ENCODE measurements at regions not wholly inside any gene's neighbourhood (a gene's known extent, or its start where the extent isn't known, plus 50 kb on each side); places are given as distances from the start of the nearest gene placed in this dataset.

- intact Hi-C loops (cut with micrococcal nuclease; ENCODE audit: unreplicated experiment): no loop called here
- Histone ChIP-seq H3K4me3 (ENCODE audit: low read depth in 2 of 2, low read length in 2 of 2) (no peak overlapping the region), H3K36me3 (ENCODE audit: control insufficient read depth, insufficient read depth, low read length) (no peaks in the 10 kb centered on the region), H3K4me1 (ENCODE audit: control insufficient read depth, insufficient read depth, low read length) (no peaks in the 10 kb centered on the region), H3K9me3 (ENCODE audit: control insufficient read depth, insufficient read depth, low read depth, low read length) (no peaks in the 10 kb centered on the region), H3K27ac (ENCODE audit: low read length) (no peak overlapping the region), H3K27me3 (ENCODE audit: control insufficient read depth, insufficient read depth, low read length) (no peaks in the 10 kb centered on the region)
- DNase-seq (ENCODE audit: low read depth, low spot score) (no peak), ATAC-seq (no peak)
- BruUV-seq (replicated peaks): no TSS peak
- ChIA-PET POLR2A (no interaction called here), CTCF (no interaction called here)
- in situ Hi-C loops (cut with HindIII; ENCODE audit: low pct_unique_long_range_greater_than_20kb, low sequenced_read_pairs): no loop called here
- no peak for TF ChIP-seq POLR2AphosphoS5 (IDR thresholded peaks at IDR 0.05; ENCODE audit: low read depth, low read length)
- no peak for TF ChIP-seq TCF7L2 (IDR thresholded peaks at IDR 0.05; ENCODE audit: low read depth, low read length)
- TF ChIP-seq, protein P1, sequence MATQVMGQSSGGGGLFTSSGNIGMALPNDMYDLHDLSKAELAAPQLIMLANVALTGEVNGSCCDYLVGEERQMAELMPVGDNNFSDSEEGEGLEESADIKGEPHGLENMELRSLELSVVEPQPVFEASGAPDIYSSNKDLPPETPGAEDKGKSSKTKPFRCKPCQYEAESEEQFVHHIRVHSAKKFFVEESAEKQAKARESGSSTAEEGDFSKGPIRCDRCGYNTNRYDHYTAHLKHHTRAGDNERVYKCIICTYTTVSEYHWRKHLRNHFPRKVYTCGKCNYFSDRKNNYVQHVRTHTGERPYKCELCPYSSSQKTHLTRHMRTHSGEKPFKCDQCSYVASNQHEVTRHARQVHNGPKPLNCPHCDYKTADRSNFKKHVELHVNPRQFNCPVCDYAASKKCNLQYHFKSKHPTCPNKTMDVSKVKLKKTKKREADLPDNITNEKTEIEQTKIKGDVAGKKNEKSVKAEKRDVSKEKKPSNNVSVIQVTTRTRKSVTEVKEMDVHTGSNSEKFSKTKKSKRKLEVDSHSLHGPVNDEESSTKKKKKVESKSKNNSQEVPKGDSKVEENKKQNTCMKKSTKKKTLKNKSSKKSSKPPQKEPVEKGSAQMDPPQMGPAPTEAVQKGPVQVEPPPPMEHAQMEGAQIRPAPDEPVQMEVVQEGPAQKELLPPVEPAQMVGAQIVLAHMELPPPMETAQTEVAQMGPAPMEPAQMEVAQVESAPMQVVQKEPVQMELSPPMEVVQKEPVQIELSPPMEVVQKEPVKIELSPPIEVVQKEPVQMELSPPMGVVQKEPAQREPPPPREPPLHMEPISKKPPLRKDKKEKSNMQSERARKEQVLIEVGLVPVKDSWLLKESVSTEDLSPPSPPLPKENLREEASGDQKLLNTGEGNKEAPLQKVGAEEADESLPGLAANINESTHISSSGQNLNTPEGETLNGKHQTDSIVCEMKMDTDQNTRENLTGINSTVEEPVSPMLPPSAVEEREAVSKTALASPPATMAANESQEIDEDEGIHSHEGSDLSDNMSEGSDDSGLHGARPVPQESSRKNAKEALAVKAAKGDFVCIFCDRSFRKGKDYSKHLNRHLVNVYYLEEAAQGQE (IDR thresholded peaks at IDR 0.05; ENCODE audit: insufficient read depth in 1 of 2, low read depth in 2 of 2, low read length in 1 of 2): no peak
- no peak for TF ChIP-seq CTCF (IDR thresholded peaks at IDR 0.05)
- TF ChIP-seq SIN3A (IDR thresholded peaks at IDR 0.05; ENCODE audit: borderline replicate concordance, insufficient read depth, low read depth, low read length): no peak
Measured at GRCh38 chr2:142445551-142446072, 314.8 kb upstream of the LRP1B start.

DNA sequence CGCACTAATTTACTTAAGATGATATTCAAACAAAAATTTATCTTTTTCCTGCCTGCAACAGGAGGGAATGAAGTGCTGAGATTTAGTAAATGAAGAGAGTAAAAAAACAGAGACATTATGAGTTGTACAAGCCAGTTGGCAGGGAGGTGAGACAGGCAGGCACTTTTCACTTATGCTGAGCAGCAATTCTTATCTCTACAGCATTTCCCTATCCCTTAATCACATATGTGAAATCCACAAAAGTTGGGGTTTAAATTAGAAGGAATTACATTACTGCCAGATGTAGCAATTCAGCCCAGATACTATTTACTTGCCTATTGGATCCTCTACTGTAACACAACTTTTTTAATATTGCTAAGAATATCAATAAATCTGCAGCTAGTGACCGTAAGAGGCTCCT, 314.2 kb upstream of the LRP1B start:
- ChIA-PET CTCF (no interaction called here), POLR2A (no interaction called here)
- no peaks in the 10 kb centered on the region for H3K27me3 ChIP-seq (ENCODE audit: control insufficient read depth, insufficient read depth, low read length)
- BruUV-seq (replicated peaks): no TSS peak
- in situ Hi-C loops (cut with HindIII; ENCODE audit: low pct_unique_long_range_greater_than_20kb, low sequenced_read_pairs) (no loop called here), intact Hi-C loops (cut with micrococcal nuclease; ENCODE audit: unreplicated experiment) (no loop called here)
- no peak overlapping the region for H3K27ac ChIP-seq (ENCODE audit: low read length)
- ATAC-seq (no peak), DNase-seq (ENCODE audit: low read depth, low spot score) (no peak)
- H3K4me1 ChIP-seq (ENCODE audit: control insufficient read depth, insufficient read depth, low read length): no peaks in the 10 kb centered on the region
- no peak overlapping the region for H3K4me3 ChIP-seq (ENCODE audit: low read depth in 2 of 2, low read length in 2 of 2)
- no peaks in the 10 kb centered on the region for H3K36me3 ChIP-seq (ENCODE audit: control insufficient read depth, insufficient read depth, low read length)
- TF ChIP-seq CTCF (IDR thresholded peaks at IDR 0.05): no peak
- no peaks in the 10 kb centered on the region for H3K9me3 ChIP-seq (ENCODE audit: control insufficient read depth, insufficient read depth, low read depth, low read length)

DNA sequence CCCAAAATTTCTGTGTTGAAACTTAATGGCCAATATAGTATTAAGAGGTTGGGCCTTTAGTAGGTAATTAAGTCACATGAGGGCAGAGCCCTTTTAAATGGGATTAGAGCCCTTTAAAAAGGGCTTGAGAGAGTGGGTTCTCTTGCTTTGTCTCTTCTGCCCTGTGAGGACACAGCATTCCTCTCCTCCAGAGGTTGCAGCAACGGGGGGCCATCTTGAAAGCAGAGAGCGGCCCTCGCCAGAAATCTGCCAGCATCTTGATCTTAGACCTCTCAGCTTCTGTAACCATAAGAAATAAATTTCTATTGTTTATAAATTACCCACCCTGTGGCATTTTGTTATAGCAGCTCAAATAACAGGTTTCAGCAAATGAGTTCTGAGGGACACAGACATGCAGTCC, 305.0 kb upstream of the LRP1B start:
- no peaks in the 10 kb centered on the region for H3K4me1 ChIP-seq (ENCODE audit: control insufficient read depth, insufficient read depth, low read length)
- H3K36me3 ChIP-seq (ENCODE audit: control insufficient read depth, insufficient read depth, low read length): no peaks in the 10 kb centered on the region
- CTCF ChIA-PET: no interaction called here
- intact Hi-C loops (cut with micrococcal nuclease; ENCODE audit: unreplicated experiment): no loop called here
- ATAC-seq (no peak), DNase-seq (ENCODE audit: low read depth, low spot score) (no peak)
- in situ Hi-C loops (cut with HindIII; ENCODE audit: low pct_unique_long_range_greater_than_20kb, low sequenced_read_pairs): no loop called here
- H3K9me3 ChIP-seq (ENCODE audit: control insufficient read depth, insufficient read depth, low read depth, low read length): no peaks in the 10 kb centered on the region
- H3K27me3 ChIP-seq (ENCODE audit: control insufficient read depth, insufficient read depth, low read length): no peaks in the 10 kb centered on the region
- H3K4me3 ChIP-seq (ENCODE audit: low read depth in 2 of 2, low read length in 2 of 2): no peak overlapping the region
- TF ChIP-seq TCF7L2 (IDR thresholded peaks at IDR 0.05; ENCODE audit: low read depth, low read length): no peak
- no peak for TF ChIP-seq CTCF (IDR thresholded peaks at IDR 0.05)
- TF ChIP-seq POLR2AphosphoS5 (IDR thresholded peaks at IDR 0.05; ENCODE audit: low read depth, low read length): no peak
- TF ChIP-seq, protein P1 (IDR thresholded peaks at IDR 0.05; ENCODE audit: insufficient read depth in 1 of 2, low read depth in 2 of 2, low read length in 1 of 2): no peak
- no peak for TF ChIP-seq SIN3A (IDR thresholded peaks at IDR 0.05; ENCODE audit: borderline replicate concordance, insufficient read depth, low read depth, low read length)
- BruUV-seq (replicated peaks): no TSS peak
- H3K27ac ChIP-seq (ENCODE audit: low read length): no peak overlapping the region
- POLR2A ChIA-PET: no interaction called here
